Activated naive CD4-positive, alpha-beta T cell treated with anti-CD3 and anti-CD28 coated beads, Interleukin-2, amount 50 U/mL, for 72 hours (primary cell): ENCODE measurements at regions not wholly inside any gene's neighbourhood (a gene's known extent, or its start where the extent isn't known, plus 50 kb on each side); places are given as distances from the start of the nearest gene placed in this dataset.
"Not testable (repeated sequence)": the region's sequence is repeated elsewhere in the genome, so short reads cannot be mapped to it uniquely, and the experiment has no call there.

ENCODE experiments used
- ATAC-seq, 2 donors: fragments of 150-1000 bp; cut with Tn5 transposase; 2 replicates each; pipeline ENCODE4 v1.10.0; 2021; ENCODE audit warnings: mild to moderate bottlenecking in 2 of 2, moderate library complexity in 2 of 2
- DNase-seq, 2 donors: peaks; one replicate each; pipeline ENCODE4 v3.0.0; 2021 to 2022; ENCODE audit warnings: low spot score in 2 of 2
- H3K27ac Mint-ChIP-seq, 2 donors: one replicate each; pipeline ENCODE4 v1.8.0; 2022; ENCODE audit warnings: mild to moderate bottlenecking in 2 of 2, mixed read lengths in 2 of 2
- H3K36me3 Mint-ChIP-seq, 2 donors: one replicate each; pipeline ENCODE4 v1.8.0; 2022; ENCODE audit warnings: mixed read lengths in 2 of 2
- H3K9me3 Mint-ChIP-seq, 2 donors: one replicate each; pipeline ENCODE4 v1.8.0; 2022; ENCODE audit warnings: mixed read lengths in 2 of 2

- DNase-seq (no peak), ATAC-seq (no peak)
- Mint-ChIP-seq H3K36me3 (no peaks in the 10 kb centered on the region), H3K27ac (no peak overlapping the region), H3K9me3 (no peaks in the 10 kb centered on the region)
These were observed 222.1 kb downstream of the ZIC5 start for GRCh38 chr13:99749271-99750019.

- H3K36me3 Mint-ChIP-seq, result no peaks in the 10 kb centered on the region
- ATAC-seq (no peak), DNase-seq (no peak)
- H3K9me3 Mint-ChIP-seq, result no peaks in the 10 kb centered on the region
- no peak overlapping the region for H3K27ac Mint-ChIP-seq
These were observed 224.2 kb downstream of the ZIC5 start for GRCh38 chr13:99747403-99747710.

- Mint-ChIP-seq H3K36me3 (no peaks in the 10 kb centered on the region), H3K9me3 (no peaks in the 10 kb centered on the region), H3K27ac (no peak overlapping the region)
- no peak for ATAC-seq
- DNase-seq, result no peak
These were observed 224.7 kb downstream of the ZIC5 start for GRCh38 chr13:99746637-99747402.

- Mint-ChIP-seq H3K36me3 (no peaks in the 10 kb centered on the region), H3K9me3 (no peaks in the 10 kb centered on the region), H3K27ac (no peak overlapping the region)
- DNase-seq, result no peak
- no peak for ATAC-seq
These were observed 228.5 kb downstream of the ZIC5 start for GRCh38 chr13:99743094-99743493.

GRCh38 chr13:99741960-99742359 is 229.6 kb downstream of the ZIC5 start:
- ATAC-seq (no peak), DNase-seq (no peak)
- Mint-ChIP-seq H3K27ac (no peak overlapping the region), H3K9me3 (no peaks in the 10 kb centered on the region), H3K36me3 (no peaks in the 10 kb centered on the region)

- no peaks in the 10 kb centered on the region for H3K9me3 Mint-ChIP-seq
- DNase-seq (no peak), ATAC-seq (no peak)
- no peaks in the 10 kb centered on the region for H3K36me3 Mint-ChIP-seq
- no peak overlapping the region for H3K27ac Mint-ChIP-seq
These were observed 231.2 kb downstream of the ZIC5 start for GRCh38 chr13:99740251-99740979.

- no peaks in the 10 kb centered on the region for H3K36me3 Mint-ChIP-seq
- DNase-seq (no peak), ATAC-seq (no peak)
- no peak overlapping the region for H3K27ac Mint-ChIP-seq
- H3K9me3 Mint-ChIP-seq, result no peaks in the 10 kb centered on the region
These were observed 232.9 kb downstream of the ZIC5 start for GRCh38 chr13:99738626-99739025.

- Mint-ChIP-seq H3K36me3 (no peaks in the 10 kb centered on the region), H3K27ac (no peak overlapping the region), H3K9me3 (no peaks in the 10 kb centered on the region)
- ATAC-seq (no peak), DNase-seq (no peak)
These were observed 233.9 kb downstream of the ZIC5 start for GRCh38 chr13:99737481-99738245.

- H3K9me3 Mint-ChIP-seq, result no peaks in the 10 kb centered on the region
- H3K36me3 Mint-ChIP-seq, result no peaks in the 10 kb centered on the region
- ATAC-seq, result no peak
- no peak overlapping the region for H3K27ac Mint-ChIP-seq
- DNase-seq, result no peak
These were observed 235.0 kb downstream of the ZIC5 start for GRCh38 chr13:99736541-99736940.

- Mint-ChIP-seq H3K9me3 (no peaks in the 10 kb centered on the region), H3K27ac (no peak overlapping the region), H3K36me3 (no peaks in the 10 kb centered on the region)
- ATAC-seq (no peak), DNase-seq (no peak)
These were observed 232.9 kb downstream of the TM9SF2 start for GRCh38 chr13:99734013-99734693.

- Mint-ChIP-seq H3K36me3 (no peaks in the 10 kb centered on the region), H3K27ac (no peak overlapping the region), H3K9me3 (no peaks in the 10 kb centered on the region)
- no peak for ATAC-seq
- no peak for DNase-seq
These were observed 232.1 kb downstream of the TM9SF2 start for GRCh38 chr13:99733346-99733745.

- Mint-ChIP-seq H3K27ac (no peak overlapping the region), H3K36me3 (no peaks in the 10 kb centered on the region), H3K9me3 (no peaks in the 10 kb centered on the region)
- DNase-seq (no peak), ATAC-seq (no peak)
These were observed 230.5 kb downstream of the TM9SF2 start for GRCh38 chr13:99731747-99732146.

- no peak for ATAC-seq
- no peaks in the 10 kb centered on the region for H3K36me3 Mint-ChIP-seq
These were observed 229.1 kb downstream of the TM9SF2 start for GRCh38 chr13:99730403-99730802.

GRCh38 chr13:99729745-99730144 is 228.5 kb downstream of the TM9SF2 start:
- Mint-ChIP-seq H3K9me3 (no peaks in the 10 kb centered on the region), H3K36me3 (no peaks in the 10 kb centered on the region), H3K27ac (peak overlapping the region in 1 of 2 donors; percentile 51)
- ATAC-seq, result no peak
- DNase-seq, result no peak

More at GRCh38 chr13:99730403-99730802, 229.1 kb downstream of the TM9SF2 start:
- peak overlapping the region in 1 of 2 donors; percentile 51 for H3K27ac Mint-ChIP-seq
- DNase-seq, result no peak
- no peaks in the 10 kb centered on the region for H3K9me3 Mint-ChIP-seq

GRCh38 chr13:99727651-99728050 is 226.4 kb downstream of the TM9SF2 start:
- H3K36me3 Mint-ChIP-seq, ATAC-seq, H3K9me3 Mint-ChIP-seq, H3K27ac Mint-ChIP-seq, DNase-seq: not testable (repeated sequence)

- ATAC-seq (no peak), DNase-seq (no peak)
- no peaks in the 10 kb centered on the region for H3K9me3 Mint-ChIP-seq
These were observed 225.1 kb downstream of the TM9SF2 start for GRCh38 chr13:99726282-99726894.

More at GRCh38 chr13:99726282-99726894, 225.1 kb downstream of the TM9SF2 start:
- Mint-ChIP-seq H3K36me3 (no peaks in the 10 kb centered on the region), H3K27ac (no peak overlapping the region)
